C4-2B (cell line): ENCODE measurements at regions not wholly inside any gene's neighbourhood (a gene's known extent, or its start where the extent isn't known, plus 50 kb on each side); places are given as distances from the start of the nearest gene placed in this dataset.
A peak's percentile ranks its signal among the peaks of the same experiment; 100 is the strongest.

Experiments used
- H3K27ac ChIP-seq: fragments of 450-650 bp; 2 replicates; pipeline ENCODE4 v1.5.1; 2017
- ZFX ChIP-seq: fragments of 450-650 bp; IDR thresholded peaks from 2 replicates; pipeline ENCODE4 v1.6.1; 2017
- TF ChIP-seq, protein P1 (sequence below): fragments of 450-650 bp; conservative IDR thresholded peaks from 2 replicates; pipeline ENCODE4 v1.5.1; 2017; ENCODE audit warnings: mild to moderate bottlenecking

DNA sequence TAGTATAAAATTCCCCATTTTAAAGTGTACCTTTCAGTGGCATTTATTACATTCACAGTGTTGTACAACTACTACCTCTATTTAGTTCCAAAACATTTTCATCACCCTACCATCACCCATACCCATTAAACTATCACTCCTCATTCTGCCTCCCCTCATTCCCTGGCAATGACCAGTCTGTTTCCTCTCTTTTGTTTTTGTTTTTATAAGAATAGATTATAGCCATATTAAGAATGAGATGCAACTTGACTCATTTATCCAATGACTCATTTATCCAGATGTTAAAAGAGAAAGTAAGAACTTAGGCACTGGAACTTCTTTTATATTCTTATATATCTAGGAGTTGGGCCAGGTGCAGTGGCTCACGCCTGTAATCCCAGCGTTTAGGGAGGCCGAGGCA, 156.3 kb downstream of the FAT3 start:
- no peak overlapping the region for H3K27ac ChIP-seq
- TF ChIP-seq, protein P1, sequence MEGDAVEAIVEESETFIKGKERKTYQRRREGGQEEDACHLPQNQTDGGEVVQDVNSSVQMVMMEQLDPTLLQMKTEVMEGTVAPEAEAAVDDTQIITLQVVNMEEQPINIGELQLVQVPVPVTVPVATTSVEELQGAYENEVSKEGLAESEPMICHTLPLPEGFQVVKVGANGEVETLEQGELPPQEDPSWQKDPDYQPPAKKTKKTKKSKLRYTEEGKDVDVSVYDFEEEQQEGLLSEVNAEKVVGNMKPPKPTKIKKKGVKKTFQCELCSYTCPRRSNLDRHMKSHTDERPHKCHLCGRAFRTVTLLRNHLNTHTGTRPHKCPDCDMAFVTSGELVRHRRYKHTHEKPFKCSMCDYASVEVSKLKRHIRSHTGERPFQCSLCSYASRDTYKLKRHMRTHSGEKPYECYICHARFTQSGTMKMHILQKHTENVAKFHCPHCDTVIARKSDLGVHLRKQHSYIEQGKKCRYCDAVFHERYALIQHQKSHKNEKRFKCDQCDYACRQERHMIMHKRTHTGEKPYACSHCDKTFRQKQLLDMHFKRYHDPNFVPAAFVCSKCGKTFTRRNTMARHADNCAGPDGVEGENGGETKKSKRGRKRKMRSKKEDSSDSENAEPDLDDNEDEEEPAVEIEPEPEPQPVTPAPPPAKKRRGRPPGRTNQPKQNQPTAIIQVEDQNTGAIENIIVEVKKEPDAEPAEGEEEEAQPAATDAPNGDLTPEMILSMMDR: no peak
- TF ChIP-seq ZFX: no peak

DNA sequence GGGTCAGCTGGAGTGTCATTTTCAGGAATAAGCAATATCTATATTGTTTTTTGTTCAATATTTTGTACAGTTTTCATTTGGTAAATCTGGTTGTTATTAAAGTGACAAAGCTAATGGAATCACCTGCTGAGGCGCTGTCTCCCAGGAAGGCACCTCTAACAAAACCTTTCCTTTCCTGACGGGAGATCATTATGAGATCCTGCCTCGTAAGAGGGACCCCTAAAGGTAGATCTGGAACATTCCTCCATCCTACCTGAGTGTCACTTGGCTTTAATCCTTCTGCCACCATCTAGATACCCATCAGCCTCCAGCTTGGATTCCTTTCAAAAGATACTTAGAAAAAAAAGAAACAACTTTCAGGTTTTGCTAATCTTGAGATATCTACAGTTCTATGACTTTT, 157.7 kb downstream of the FAT3 start:
- no peak for TF ChIP-seq ZFX
- TF ChIP-seq, protein P1: no peak
- no peak overlapping the region for H3K27ac ChIP-seq

DNA sequence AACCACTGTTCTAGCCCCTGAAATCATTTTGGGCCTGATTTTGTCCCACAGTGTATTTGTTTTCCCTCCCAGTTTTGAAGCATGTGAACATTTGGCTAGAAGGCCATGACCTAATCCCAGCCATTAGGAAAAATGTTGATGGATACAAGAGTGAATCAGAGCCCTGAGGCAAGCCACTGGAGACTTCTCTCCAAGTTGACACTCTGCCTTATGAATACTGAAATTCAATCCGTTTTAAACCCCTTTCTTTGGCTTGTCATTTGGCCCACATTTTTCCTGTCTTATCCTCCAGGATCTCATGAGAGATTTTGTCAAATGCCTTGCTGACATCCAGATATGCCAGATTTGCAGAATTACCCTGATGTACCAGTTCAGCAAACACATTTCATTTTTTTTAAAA, 158.8 kb downstream of the FAT3 start:
- TF ChIP-seq, protein P1: no peak
- no peak for TF ChIP-seq ZFX
- H3K27ac ChIP-seq: no peak overlapping the region

DNA sequence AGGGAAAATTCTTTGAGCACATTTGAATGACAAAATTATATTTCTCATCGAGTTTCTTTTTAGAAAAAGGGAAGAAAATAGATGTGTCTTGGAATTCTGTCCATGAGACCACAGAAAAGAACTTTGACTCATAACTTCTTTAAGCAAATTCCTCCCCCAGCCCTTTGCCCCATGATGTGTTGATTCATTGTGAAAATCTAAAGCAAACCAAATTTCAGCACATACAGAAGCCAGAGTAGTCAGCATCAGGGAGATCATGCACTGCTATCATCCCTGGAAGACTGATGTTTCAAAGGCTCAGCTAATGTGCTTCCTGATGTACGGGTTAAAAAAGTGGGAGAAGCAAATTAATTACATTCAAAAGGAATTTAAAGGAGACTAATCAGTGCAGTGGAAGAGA, 159.7 kb downstream of the FAT3 start:
- H3K27ac ChIP-seq: no peak overlapping the region
- TF ChIP-seq, protein P1: no peak
- TF ChIP-seq ZFX: no peak

DNA sequence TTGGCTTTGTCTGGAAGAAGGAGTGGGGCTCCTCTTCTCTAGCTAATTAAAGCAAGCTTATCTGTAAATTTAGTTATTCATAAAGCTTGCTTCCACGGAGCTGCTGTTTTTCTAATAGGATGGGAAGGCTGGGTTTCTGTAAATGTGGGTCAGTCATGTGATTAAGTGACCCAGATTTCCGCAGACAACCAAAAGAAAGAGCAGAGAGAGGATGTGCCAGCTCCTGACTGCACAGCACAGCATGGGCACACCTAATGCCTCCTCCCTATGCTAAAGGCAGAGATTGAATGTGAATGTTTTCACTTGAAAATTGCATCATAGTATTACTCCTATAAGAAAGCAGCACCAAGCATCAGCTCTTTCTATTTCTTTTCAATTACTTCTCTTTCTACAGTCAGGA, 160.2 kb downstream of the FAT3 start:
- no peak for TF ChIP-seq ZFX

DNA sequence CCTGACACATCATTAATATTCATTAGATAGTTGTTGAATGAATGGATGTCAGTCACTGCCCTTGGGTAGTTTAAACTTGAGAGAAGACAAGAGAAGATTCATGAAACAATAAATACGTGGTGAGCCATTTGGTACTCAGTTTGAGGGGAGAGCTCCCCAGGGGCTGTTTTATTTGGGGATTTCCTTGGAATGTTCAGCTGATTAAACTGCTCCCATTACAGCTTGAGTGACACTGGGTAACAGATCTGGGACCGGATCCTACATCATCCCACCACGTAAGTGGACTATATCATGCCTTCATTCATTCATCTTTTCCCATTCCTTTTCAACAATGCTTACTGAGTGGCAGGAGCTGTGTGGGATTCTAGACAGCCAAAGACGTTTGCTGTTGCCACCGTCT, 162.0 kb downstream of the FAT3 start:
- TF ChIP-seq ZFX: no peak
- TF ChIP-seq, protein P1: no peak
- H3K27ac ChIP-seq: no peak overlapping the region

More for the DNA sequence above, 160.2 kb downstream of the FAT3 start:
- no peak overlapping the region for H3K27ac ChIP-seq

DNA sequence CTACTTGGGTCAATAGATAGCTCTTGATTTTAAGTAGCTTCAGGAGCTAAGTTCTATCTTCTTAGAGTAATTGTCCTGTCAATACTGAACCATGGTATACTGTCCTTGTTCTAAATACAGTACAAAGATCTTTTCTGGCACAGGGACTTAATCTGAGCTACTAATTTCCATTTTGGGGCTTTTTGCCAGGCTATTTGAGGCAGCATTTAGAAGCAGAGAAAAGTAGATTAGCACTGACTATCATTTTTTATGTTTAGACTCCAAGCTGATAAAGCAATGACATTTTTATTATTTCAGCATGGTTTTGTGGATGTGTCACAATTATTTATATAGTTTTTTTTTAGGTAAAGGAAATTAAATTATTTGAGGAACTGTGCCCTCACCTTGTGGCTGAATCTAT, 163.2 kb downstream of the FAT3 start:
- H3K27ac ChIP-seq: no peak overlapping the region
- TF ChIP-seq, protein P1: no peak
- no peak for TF ChIP-seq ZFX

DNA sequence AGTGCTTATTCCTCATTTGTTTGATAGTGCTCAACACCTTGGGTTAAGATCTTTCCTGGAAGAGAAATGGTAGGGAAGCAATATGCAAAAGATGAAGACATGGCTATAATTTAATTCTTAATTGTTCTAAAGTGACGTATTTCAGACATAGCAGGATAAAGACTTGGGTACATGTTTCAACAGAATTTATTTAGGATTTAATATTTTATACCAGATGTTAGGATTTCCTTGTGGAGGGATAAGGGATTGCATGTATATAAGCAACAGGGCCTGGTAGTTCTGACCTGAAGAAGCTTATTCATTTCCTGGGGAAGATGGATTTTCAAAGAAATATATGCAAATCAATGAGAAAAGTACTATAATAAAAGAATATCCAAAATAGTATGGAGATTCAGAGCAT, 163.8 kb downstream of the FAT3 start:
- no peak overlapping the region for H3K27ac ChIP-seq
- no peak for TF ChIP-seq ZFX
- TF ChIP-seq, protein P1: peak; percentile 21; the same call in 1 of the 2 replicates
